GM12873 (cell line): ENCODE measurements at regions not wholly inside any gene's neighbourhood (a gene's known extent, or its start where the extent isn't known, plus 50 kb on each side); places are given as distances from the start of the nearest gene placed in this dataset.
A peak's percentile ranks its signal among the peaks of the same experiment; 100 is the strongest.

ENCODE experiments used
- CTCF ChIP-seq: IDR thresholded peaks from 2 replicates; pipeline ENCODE4 v1.5.1; 2012; ENCODE audit warnings: low read depth, mild to moderate bottlenecking, moderate library complexity, low read length, control low read depth; ENCODE audit not compliant: insufficient read depth; ENCODE audit errors: missing control alignments

- TF ChIP-seq CTCF: no peak
Observed at GRCh38 chr12:68490476-68490875, 120.2 kb upstream of the RAP1B start.

GRCh38 chr12:68491204-68491960 lies 119.3 kb upstream of the RAP1B start:
- TF ChIP-seq CTCF: no peak

- no peak for TF ChIP-seq CTCF
Observed at GRCh38 chr12:68495336-68496070, 115.2 kb upstream of the RAP1B start.

GRCh38 chr12:68497107-68497506 lies 113.6 kb upstream of the RAP1B start:
- TF ChIP-seq CTCF: no peak

GRCh38 chr12:68497702-68498101 lies 113.0 kb upstream of the RAP1B start:
- TF ChIP-seq CTCF: no peak

- peak; percentile 14 for TF ChIP-seq CTCF
Observed at GRCh38 chr12:68498736-68499135, 112.0 kb upstream of the RAP1B start.

GRCh38 chr12:68499616-68500015 lies 111.1 kb upstream of the RAP1B start:
- TF ChIP-seq CTCF: no peak
